ENCODE measurements at regions not wholly inside any gene's neighbourhood (a gene's known extent, or its start where the extent isn't known, plus 50 kb on each side); places are given as distances from the start of the nearest gene placed in this dataset.

DNA sequence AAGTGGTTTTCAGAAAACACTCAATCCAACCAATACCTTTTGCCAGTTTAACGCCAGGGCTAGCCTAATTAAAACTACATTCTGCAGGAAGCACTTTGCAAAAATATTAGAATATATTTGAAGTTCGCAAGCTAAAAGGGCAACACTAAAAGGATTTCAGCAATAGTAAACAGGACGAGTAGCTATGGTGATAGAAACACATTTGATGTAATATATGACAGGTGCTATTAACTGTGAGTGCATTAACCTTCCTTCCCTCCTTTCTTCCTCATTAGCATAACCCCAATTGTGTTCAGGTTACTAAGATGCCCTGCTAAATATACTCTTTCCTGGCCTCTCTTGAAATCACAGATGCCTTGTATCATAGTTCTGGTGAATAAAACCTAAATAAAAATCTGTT lies 85.6 kb upstream of the TMCC3 start:
- no peak overlapping the region for H3K4me2 ChIP-seq
- no peaks in the 10 kb centered on the region for H3K36me3 ChIP-seq (replicated peaks; ENCODE audit: insufficient read depth, low read depth)
- TF ChIP-seq, protein P1, sequence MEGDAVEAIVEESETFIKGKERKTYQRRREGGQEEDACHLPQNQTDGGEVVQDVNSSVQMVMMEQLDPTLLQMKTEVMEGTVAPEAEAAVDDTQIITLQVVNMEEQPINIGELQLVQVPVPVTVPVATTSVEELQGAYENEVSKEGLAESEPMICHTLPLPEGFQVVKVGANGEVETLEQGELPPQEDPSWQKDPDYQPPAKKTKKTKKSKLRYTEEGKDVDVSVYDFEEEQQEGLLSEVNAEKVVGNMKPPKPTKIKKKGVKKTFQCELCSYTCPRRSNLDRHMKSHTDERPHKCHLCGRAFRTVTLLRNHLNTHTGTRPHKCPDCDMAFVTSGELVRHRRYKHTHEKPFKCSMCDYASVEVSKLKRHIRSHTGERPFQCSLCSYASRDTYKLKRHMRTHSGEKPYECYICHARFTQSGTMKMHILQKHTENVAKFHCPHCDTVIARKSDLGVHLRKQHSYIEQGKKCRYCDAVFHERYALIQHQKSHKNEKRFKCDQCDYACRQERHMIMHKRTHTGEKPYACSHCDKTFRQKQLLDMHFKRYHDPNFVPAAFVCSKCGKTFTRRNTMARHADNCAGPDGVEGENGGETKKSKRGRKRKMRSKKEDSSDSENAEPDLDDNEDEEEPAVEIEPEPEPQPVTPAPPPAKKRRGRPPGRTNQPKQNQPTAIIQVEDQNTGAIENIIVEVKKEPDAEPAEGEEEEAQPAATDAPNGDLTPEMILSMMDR (IDR thresholded peaks at IDR 0.05; ENCODE audit: poor library complexity): no peak
- TF ChIP-seq EZH2 (IDR thresholded peaks at IDR 0.05; ENCODE audit: borderline replicate concordance) (no peak), EZH2phosphoT487 (IDR thresholded peaks at IDR 0.05; ENCODE audit: low read depth, severe bottlenecking, unreplicated experiment) (no peak)
- 90% methylated on average over 3 of the region's 3 CpGs for WGBS (ENCODE audit: low lambda C conversion rate, missing lambda C conversion rate)
- no peak overlapping the region for H3K4me3 ChIP-seq
- H3K79me2 ChIP-seq: no peaks in the 10 kb centered on the region
- no peaks in the 10 kb centered on the region for H3K9me3 ChIP-seq (ENCODE audit: low read depth)
- H3K9me2 ChIP-seq (replicated peaks; ENCODE audit: insufficient read depth): no peaks in the 10 kb centered on the region
- no peaks in the 10 kb centered on the region for H4K20me1 ChIP-seq (ENCODE audit: insufficient read depth, poor library complexity, severe bottlenecking)
- no peaks in the 10 kb centered on the region for H3K4me1 ChIP-seq (ENCODE audit: insufficient read depth)
- no peak overlapping the region for H3K27ac ChIP-seq
- no peaks in the 10 kb centered on the region for H3K27me3 ChIP-seq
- no peak for DNase-seq (ENCODE audit: low spot score)
- no peak overlapping the region for H2AFZ ChIP-seq

DNA sequence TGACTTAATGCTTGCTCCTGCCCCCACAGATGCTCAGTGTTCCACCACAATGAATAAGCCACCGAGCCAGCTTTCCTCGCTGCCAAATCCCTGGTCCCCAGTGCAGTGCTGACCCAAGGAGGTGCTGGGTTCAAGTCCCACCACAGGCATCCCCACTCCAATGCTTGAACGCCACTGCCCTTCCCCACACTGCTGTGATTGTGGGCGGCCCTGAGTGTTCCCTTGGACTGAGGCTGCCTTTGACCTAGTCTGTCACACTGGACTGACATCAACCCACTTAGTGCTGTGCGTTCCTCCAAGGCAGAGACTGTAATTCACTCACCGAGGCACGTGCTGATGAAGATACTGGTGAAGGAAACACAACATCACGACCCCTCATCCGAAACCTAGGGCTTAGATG lies 83.4 kb upstream of the TMCC3 start:
- Histone ChIP-seq H3K79me2 (no peaks in the 10 kb centered on the region), H3K27ac (no peak overlapping the region), H3K4me1 (ENCODE audit: insufficient read depth) (no peaks in the 10 kb centered on the region), H3K36me3 (replicated peaks; ENCODE audit: insufficient read depth, low read depth) (no peaks in the 10 kb centered on the region), H4K20me1 (ENCODE audit: insufficient read depth, poor library complexity, severe bottlenecking) (no peaks in the 10 kb centered on the region), H3K4me2 (no peak overlapping the region), H2AFZ (no peak overlapping the region), H3K27me3 (no peaks in the 10 kb centered on the region), H3K9me2 (replicated peaks; ENCODE audit: insufficient read depth) (no peaks in the 10 kb centered on the region), H3K9me3 (ENCODE audit: low read depth) (no peaks in the 10 kb centered on the region), H3K4me3 (no peak overlapping the region)
- WGBS (ENCODE audit: low lambda C conversion rate, missing lambda C conversion rate): 96% methylated on average over 9 of the region's 9 CpGs
- TF ChIP-seq EZH2phosphoT487 (IDR thresholded peaks at IDR 0.05; ENCODE audit: low read depth, severe bottlenecking, unreplicated experiment) (no peak), EZH2 (IDR thresholded peaks at IDR 0.05; ENCODE audit: borderline replicate concordance) (no peak)
- TF ChIP-seq, protein P1 (IDR thresholded peaks at IDR 0.05; ENCODE audit: poor library complexity): no peak
- DNase-seq (ENCODE audit: low spot score): no peak

DNA sequence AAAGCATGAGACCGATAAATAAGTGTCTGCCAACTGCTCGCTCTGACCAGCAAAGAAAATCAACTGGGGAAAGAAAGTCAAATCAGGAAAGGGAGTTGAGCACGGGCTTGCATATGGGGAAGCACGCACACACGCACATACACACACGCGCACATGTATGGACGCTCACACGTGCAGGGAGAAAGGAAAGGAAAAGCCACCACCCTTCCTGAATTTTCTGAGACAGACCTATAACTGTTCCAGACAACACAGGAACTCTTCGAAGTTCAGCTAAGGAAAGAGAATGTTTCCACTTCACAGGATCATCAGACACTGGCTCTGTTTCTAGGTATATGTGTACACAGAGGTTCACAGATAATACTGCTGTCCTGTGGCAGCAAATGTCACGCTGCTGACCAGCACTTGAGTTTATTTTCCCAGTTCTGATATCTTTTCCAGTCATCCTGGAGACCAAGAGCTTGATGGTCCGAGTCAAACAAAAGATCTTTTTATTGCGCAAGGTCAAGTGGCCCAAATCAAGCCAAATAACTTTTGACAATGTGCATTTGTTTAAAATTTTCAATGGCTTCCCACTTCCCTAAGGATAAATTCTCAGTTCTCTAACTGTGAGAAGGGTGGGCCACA lies 82.1 kb upstream of the TMCC3 start:
- Histone ChIP-seq H3K36me3 (replicated peaks; ENCODE audit: insufficient read depth, low read depth) (no peaks in the 10 kb centered on the region), H3K9me3 (ENCODE audit: low read depth) (no peaks in the 10 kb centered on the region), H3K4me1 (ENCODE audit: insufficient read depth) (no peaks in the 10 kb centered on the region), H3K27ac (no peak overlapping the region), H3K4me3 (no peak overlapping the region), H3K9me2 (replicated peaks; ENCODE audit: insufficient read depth) (no peaks in the 10 kb centered on the region), H3K4me2 (no peak overlapping the region), H3K79me2 (no peaks in the 10 kb centered on the region), H4K20me1 (ENCODE audit: insufficient read depth, poor library complexity, severe bottlenecking) (no peaks in the 10 kb centered on the region), H2AFZ (no peak overlapping the region), H3K27me3 (no peaks in the 10 kb centered on the region)
- no peak for DNase-seq (ENCODE audit: low spot score)
- TF ChIP-seq EZH2phosphoT487 (IDR thresholded peaks at IDR 0.05; ENCODE audit: low read depth, severe bottlenecking, unreplicated experiment) (no peak), EZH2 (IDR thresholded peaks at IDR 0.05; ENCODE audit: borderline replicate concordance) (no peak)
- TF ChIP-seq, protein P1 (IDR thresholded peaks at IDR 0.05; ENCODE audit: poor library complexity): no peak
- WGBS (ENCODE audit: low lambda C conversion rate, missing lambda C conversion rate): 78% methylated on average over 13 of the region's 13 CpGs

Data from hepatocyte (in vitro differentiated cells).